Activated T-cell treated with anti-CD3 and anti-CD28 coated beads, Interleukin-2, amount 50 U/mL, for 4 hours (primary cell): ENCODE measurements at regions not wholly inside any gene's neighbourhood (a gene's known extent, or its start where the extent isn't known, plus 50 kb on each side); places are given as distances from the start of the nearest gene placed in this dataset.

Experiments
- ATAC-seq, 2 donors: fragments of 200-7000 bp; cut with Tn5 transposase; one replicate each; pipeline ENCODE4 v1.10.0; 2021
- DNase-seq: peaks from one replicate; pipeline ENCODE4 v3.0.0-alpha.2; 2020
- H3K27me3 Mint-ChIP-seq: one replicate; pipeline ENCODE4 v1.8.0; 2021; ENCODE audit warnings: low read depth, mixed read lengths
- H3K36me3 Mint-ChIP-seq: one replicate; pipeline ENCODE4 v1.8.0; 2022; ENCODE audit warnings: mixed read lengths; ENCODE audit not compliant: insufficient read depth
- H3K4me1 Mint-ChIP-seq: one replicate; pipeline ENCODE4 v1.8.0; 2021; ENCODE audit warnings: low read depth, mixed read lengths
- H3K4me3 Mint-ChIP-seq: one replicate; pipeline ENCODE4 v1.8.0; 2021; ENCODE audit warnings: mild to moderate bottlenecking, moderate library complexity, mixed read lengths
- H3K9me3 Mint-ChIP-seq: one replicate; pipeline ENCODE4 v1.8.0; 2021; ENCODE audit warnings: mixed read lengths

- H3K4me3 Mint-ChIP-seq: no peak overlapping the region
- no peak for ATAC-seq
- no peaks in the 10 kb centered on the region for H3K9me3 Mint-ChIP-seq
Observed at GRCh38 chrX:40474205-40474626, 106.6 kb upstream of the ATP6AP2 start.

GRCh38 chrX:40473460-40474204 lies 107.1 kb upstream of the ATP6AP2 start:
- no peak for DNase-seq
- Mint-ChIP-seq H3K4me3 (no peak overlapping the region), H3K27me3 (no peaks in the 10 kb centered on the region), H3K4me1 (peaks cover 33% of the 10 kb centered on the region), H3K9me3 (no peaks in the 10 kb centered on the region), H3K36me3 (no peaks in the 10 kb centered on the region)
- no peak for ATAC-seq

More at GRCh38 chrX:40474205-40474626, 106.6 kb upstream of the ATP6AP2 start:
- Mint-ChIP-seq H3K36me3 (no peaks in the 10 kb centered on the region), H3K4me1 (peaks cover 32% of the 10 kb centered on the region), H3K27me3 (no peaks in the 10 kb centered on the region)
- no peak for DNase-seq

- peaks cover 36% of the 10 kb centered on the region for H3K4me1 Mint-ChIP-seq
- peak; percentile 9 for DNase-seq
- no peaks in the 10 kb centered on the region for H3K27me3 Mint-ChIP-seq
- peak overlapping the region; percentile 64 for H3K4me3 Mint-ChIP-seq
- ATAC-seq: peak; percentile 61 to 63
- H3K36me3 Mint-ChIP-seq: no peaks in the 10 kb centered on the region
- no peaks in the 10 kb centered on the region for H3K9me3 Mint-ChIP-seq
Observed at GRCh38 chrX:40471965-40472648, 108.7 kb upstream of the ATP6AP2 start.

GRCh38 chrX:40470830-40471429 lies 109.8 kb upstream of the ATP6AP2 start:
- H3K4me1 Mint-ChIP-seq: peaks cover 30% of the 10 kb centered on the region
- no peaks in the 10 kb centered on the region for H3K9me3 Mint-ChIP-seq
- no peaks in the 10 kb centered on the region for H3K27me3 Mint-ChIP-seq
- DNase-seq (no peak), ATAC-seq (no peak)
- no peak overlapping the region for H3K4me3 Mint-ChIP-seq
- no peaks in the 10 kb centered on the region for H3K36me3 Mint-ChIP-seq

- Mint-ChIP-seq H3K4me1 (peaks cover 38% of the 10 kb centered on the region), H3K9me3 (no peaks in the 10 kb centered on the region), H3K4me3 (no peak overlapping the region), H3K27me3 (no peaks in the 10 kb centered on the region), H3K36me3 (no peaks in the 10 kb centered on the region)
- DNase-seq (no peak), ATAC-seq (no peak)
Observed at GRCh38 chrX:40469316-40469715, 111.5 kb upstream of the ATP6AP2 start.

- Mint-ChIP-seq H3K27me3 (no peaks in the 10 kb centered on the region), H3K4me3 (no peak overlapping the region), H3K9me3 (no peaks in the 10 kb centered on the region), H3K4me1 (peaks cover 33% of the 10 kb centered on the region), H3K36me3 (no peaks in the 10 kb centered on the region)
- ATAC-seq (peak; percentile 74 to 83), DNase-seq (peak; percentile 9)
Observed at GRCh38 chrX:40468033-40468846, 112.5 kb upstream of the ATP6AP2 start.

GRCh38 chrX:40467454-40467853 lies 113.3 kb upstream of the ATP6AP2 start:
- ATAC-seq (no peak), DNase-seq (no peak)
- Mint-ChIP-seq H3K9me3 (no peaks in the 10 kb centered on the region), H3K27me3 (no peaks in the 10 kb centered on the region), H3K4me3 (no peak overlapping the region), H3K4me1 (peaks cover 27% of the 10 kb centered on the region), H3K36me3 (no peaks in the 10 kb centered on the region)

- no peak for ATAC-seq
- DNase-seq: no peak
- Mint-ChIP-seq H3K9me3 (no peaks in the 10 kb centered on the region), H3K36me3 (no peaks in the 10 kb centered on the region), H3K4me3 (no peak overlapping the region), H3K27me3 (no peaks in the 10 kb centered on the region), H3K4me1 (peaks cover 22% of the 10 kb centered on the region)
Observed at GRCh38 chrX:40465735-40466551, 114.8 kb upstream of the ATP6AP2 start.

- Mint-ChIP-seq H3K4me1 (peaks cover 13% of the 10 kb centered on the region), H3K9me3 (no peaks in the 10 kb centered on the region), H3K4me3 (no peak overlapping the region), H3K36me3 (no peaks in the 10 kb centered on the region), H3K27me3 (no peaks in the 10 kb centered on the region)
- ATAC-seq (no peak), DNase-seq (no peak)
Observed at GRCh38 chrX:40462795-40463194, 118.0 kb upstream of the ATP6AP2 start.

GRCh38 chrX:40460926-40461325 lies 119.8 kb upstream of the ATP6AP2 start:
- H3K4me3 Mint-ChIP-seq: no peak overlapping the region
- peaks cover 8% of the 10 kb centered on the region for H3K4me1 Mint-ChIP-seq
- H3K27me3 Mint-ChIP-seq: no peaks in the 10 kb centered on the region
- H3K9me3 Mint-ChIP-seq: no peaks in the 10 kb centered on the region
- H3K36me3 Mint-ChIP-seq: no peaks in the 10 kb centered on the region
- DNase-seq (no peak), ATAC-seq (no peak)

GRCh38 chrX:40459571-40460158 lies 121.1 kb upstream of the ATP6AP2 start:
- Mint-ChIP-seq H3K36me3 (no peaks in the 10 kb centered on the region), H3K27me3 (no peaks in the 10 kb centered on the region), H3K4me3 (no peak overlapping the region), H3K4me1 (no peaks in the 10 kb centered on the region), H3K9me3 (no peaks in the 10 kb centered on the region)
- ATAC-seq (no peak), DNase-seq (no peak)

- no peaks in the 10 kb centered on the region for H3K4me1 Mint-ChIP-seq
- no peaks in the 10 kb centered on the region for H3K36me3 Mint-ChIP-seq
- H3K4me3 Mint-ChIP-seq: no peak overlapping the region
- no peak for DNase-seq
- H3K9me3 Mint-ChIP-seq: no peaks in the 10 kb centered on the region
- H3K27me3 Mint-ChIP-seq: peaks cover 4% of the 10 kb centered on the region
- ATAC-seq: no peak
Observed at GRCh38 chrX:40457406-40457805, 123.4 kb upstream of the ATP6AP2 start.

- Mint-ChIP-seq H3K36me3 (no peaks in the 10 kb centered on the region), H3K9me3 (no peaks in the 10 kb centered on the region), H3K27me3 (peaks cover 5% of the 10 kb centered on the region), H3K4me3 (no peak overlapping the region), H3K4me1 (no peaks in the 10 kb centered on the region)
- ATAC-seq (no peak), DNase-seq (no peak)
Observed at GRCh38 chrX:40452031-40452430, 128.7 kb upstream of the ATP6AP2 start.
